Suppressor macrophage (primary cell): ENCODE measurements at regions not wholly inside any gene's neighbourhood (a gene's known extent, or its start where the extent isn't known, plus 50 kb on each side); places are given as distances from the start of the nearest gene placed in this dataset.

Source experiments
- DNase-seq, 4 experiments: peaks; one replicate each; pipeline ENCODE4 v3.0.0-alpha.2; 2020 to 2022

DNA sequence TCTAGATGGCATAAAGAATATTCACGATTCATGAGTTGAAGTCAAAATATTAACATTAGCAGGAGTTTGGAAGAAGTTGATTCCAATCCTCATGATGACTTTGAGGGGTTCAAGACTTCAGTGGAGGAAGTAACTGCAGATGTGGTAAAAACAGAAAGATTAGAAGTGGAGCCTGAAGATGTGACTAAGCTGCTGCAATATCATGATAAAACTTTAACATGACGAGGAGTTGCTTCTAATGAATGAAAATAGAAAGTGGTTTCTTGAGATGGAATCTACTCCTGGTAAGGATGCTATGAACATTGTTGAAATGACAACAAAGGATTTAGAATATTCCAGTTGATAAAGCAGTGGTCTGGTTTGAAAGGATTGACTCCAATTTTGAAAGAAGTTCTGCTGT, 70.1 kb upstream of the TMLHE start:
- DNase-seq, result no peak

GRCh38 chrX:155679715-155680114, 67.0 kb upstream of the TMLHE start:
- DNase-seq, result no peak

- no peak for DNase-seq
These were observed 60.6 kb upstream of the TMLHE start for GRCh38 chrX:155673338-155673737.

- DNase-seq, result no peak
These were observed 54.0 kb upstream of the TMLHE start for GRCh38 chrX:155666741-155667140.
